HEK293 (cell line): ENCODE measurements at regions not wholly inside any gene's neighbourhood (a gene's known extent, or its start where the extent isn't known, plus 50 kb on each side); places are given as distances from the start of the nearest gene placed in this dataset.

Experiments used
- CTCF ChIA-PET: fragments of 350-600 bp; formaldehyde crosslinking; extraction: SDS; loops from one replicate; lab custom pipeline; 2021; ENCODE audit warnings: antibody characterized with exemption; lab: Yijun Ruan, JAX
- POLR2A ChIA-PET: fragments of 300-600 bp; formaldehyde crosslinking; extraction: SDS; loops from one replicate; lab custom pipeline; 2020; ENCODE audit warnings: antibody characterized with exemption, inconsistent platforms; lab: Yijun Ruan, JAX
- H3K27ac ChIP-seq: fragments of 200-500 bp; sonication (Bioruptor generic); 2 replicates; pipeline ENCODE4 v1.5.1; 2014; ENCODE audit warnings: low read depth, low read length, control low read depth, inconsistent platforms; ENCODE audit errors: extremely low read depth
- H3K36me3 ChIP-seq, 2 experiments: fragments of 200-500 bp in 1 of 2; sonication (Bioruptor generic) in 1 of 2; 1 replicate in 1 of 2; 2 replicates in 1 of 2; pipeline ENCODE4 v1.5.1; 2014 to 2017; ENCODE audit warnings: inconsistent platforms in 2 of 2, low read length in 2 of 2; ENCODE audit not compliant: control insufficient read depth in 2 of 2, insufficient read depth in 1 of 2
- H3K4me1 ChIP-seq: fragments of 200-500 bp; sonication (Bioruptor generic); 2 replicates; pipeline ENCODE4 v1.5.1; 2014; ENCODE audit warnings: mild to moderate bottlenecking, low read length, inconsistent platforms; ENCODE audit not compliant: control insufficient read depth, insufficient read depth
- H3K4me3 ChIP-seq: 2 replicates; pipeline ENCODE4 v1.5.1; 2011; ENCODE audit warnings: low read depth, mild to moderate bottlenecking, control low read depth, low read length, moderate library complexity
- H3K9me3 ChIP-seq: fragments of 200-500 bp; sonication (Bioruptor generic); 2 replicates; pipeline ENCODE4 v1.5.1; 2014; ENCODE audit warnings: low read depth, low read length, inconsistent platforms; ENCODE audit not compliant: control insufficient read depth, insufficient read depth
- SALL2 ChIP-seq: fragments of 450-650 bp; formaldehyde crosslinking; IDR thresholded peaks from 2 replicates; pipeline ENCODE4 v1.5.0; 2017; ENCODE audit warnings: missing biosample characterization, mild to moderate bottlenecking, missing genetic modification characterization, borderline replicate concordance
- SETDB1 ChIP-seq: IDR thresholded peaks from one replicate; pipeline ENCODE4 v1.6.1; 2017; ENCODE audit warnings: mild to moderate bottlenecking, low read length, moderate library complexity, mixed read lengths; ENCODE audit not compliant: insufficient read length
- ZBTB20 ChIP-seq: fragments of 450-650 bp; formaldehyde crosslinking; IDR thresholded peaks from 2 replicates; pipeline ENCODE4 v1.5.1; 2016; ENCODE audit warnings: missing biosample characterization, missing genetic modification characterization
- ZNF10 ChIP-seq: fragments of 450-650 bp; formaldehyde crosslinking; IDR thresholded peaks from 2 replicates; pipeline ENCODE4 v1.5.1; 2017; ENCODE audit warnings: missing biosample characterization, missing genetic modification characterization
- ZNF155 ChIP-seq: fragments of 450-650 bp; formaldehyde crosslinking; IDR thresholded peaks from 2 replicates; pipeline ENCODE4 v1.5.1; 2016; ENCODE audit warnings: missing biosample characterization, missing genetic modification characterization
- ZNF19 ChIP-seq: fragments of 450-650 bp; formaldehyde crosslinking; IDR thresholded peaks from 2 replicates; pipeline ENCODE4; 2016; ENCODE audit warnings: missing biosample characterization, missing genetic modification characterization, low read depth
- ZNF202 ChIP-seq: fragments of 450-650 bp; formaldehyde crosslinking; IDR thresholded peaks from 2 replicates; pipeline ENCODE4 v1.5.1; 2016; ENCODE audit warnings: missing biosample characterization, missing genetic modification characterization, borderline replicate concordance
- ZNF248 ChIP-seq: fragments of 450-650 bp; formaldehyde crosslinking; IDR thresholded peaks from 2 replicates; pipeline ENCODE4 v1.5.1; 2017; ENCODE audit warnings: missing biosample characterization, missing genetic modification characterization
- ZNF324 ChIP-seq: fragments of 450-650 bp; formaldehyde crosslinking; IDR thresholded peaks from 2 replicates; pipeline ENCODE4 v1.5.1; 2016; ENCODE audit warnings: missing biosample characterization, missing genetic modification characterization
- ZNF391 ChIP-seq: fragments of 450-650 bp; formaldehyde crosslinking; IDR thresholded peaks from 2 replicates; pipeline ENCODE4 v1.5.1; 2016; ENCODE audit warnings: low read depth, missing biosample characterization, missing genetic modification characterization, borderline replicate concordance
- ZNF404 ChIP-seq: fragments of 450-650 bp; formaldehyde crosslinking; IDR thresholded peaks from 2 replicates; pipeline ENCODE4 v1.5.1; 2017; ENCODE audit warnings: missing biosample characterization, missing genetic modification characterization
- ZXDB ChIP-seq: fragments of 450-650 bp; formaldehyde crosslinking; IDR thresholded peaks from 2 replicates; pipeline ENCODE4 v1.5.1; 2016; ENCODE audit warnings: missing biosample characterization, missing genetic modification characterization
- TF ChIP-seq, protein P1 (sequence below): fragments of 450-650 bp; formaldehyde crosslinking; IDR thresholded peaks from 2 replicates; pipeline ENCODE4 v1.5.1; 2016; ENCODE audit warnings: missing biosample characterization, missing genetic modification characterization
- TF ChIP-seq, protein P2 (sequence below): fragments of 450-650 bp; formaldehyde crosslinking; IDR thresholded peaks from 2 replicates; pipeline ENCODE4 v1.5.1; 2016; ENCODE audit warnings: missing biosample characterization, missing genetic modification characterization
- TF ChIP-seq, protein P3 (sequence below): fragments of 450-650 bp; formaldehyde crosslinking; IDR thresholded peaks from 2 replicates; pipeline ENCODE4 v1.5.1; 2016; ENCODE audit warnings: missing biosample characterization, missing genetic modification characterization
- TF ChIP-seq, protein P4 (sequence below): fragments of 450-650 bp; formaldehyde crosslinking; IDR thresholded peaks from 2 replicates; pipeline ENCODE4 v1.5.1; 2016; ENCODE audit warnings: missing biosample characterization, missing genetic modification characterization
- TF ChIP-seq, protein P5 (sequence below): IDR thresholded peaks from 2 replicates; pipeline ENCODE4 v1.6.1; 2011; ENCODE audit warnings: mild to moderate bottlenecking, low read depth, low read length, borderline replicate concordance
- TF ChIP-seq, protein P6 (sequence below): fragments of 450-650 bp; formaldehyde crosslinking; IDR thresholded peaks from 2 replicates; pipeline ENCODE4 v1.5.1; 2017; ENCODE audit warnings: missing biosample characterization, missing genetic modification characterization
- TF ChIP-seq, protein P7 (sequence below): fragments of 450-650 bp; formaldehyde crosslinking; conservative IDR thresholded peaks from 2 replicates; pipeline ENCODE4 v1.5.1; 2016; ENCODE audit warnings: low read depth, missing biosample characterization, missing genetic modification characterization

DNA sequence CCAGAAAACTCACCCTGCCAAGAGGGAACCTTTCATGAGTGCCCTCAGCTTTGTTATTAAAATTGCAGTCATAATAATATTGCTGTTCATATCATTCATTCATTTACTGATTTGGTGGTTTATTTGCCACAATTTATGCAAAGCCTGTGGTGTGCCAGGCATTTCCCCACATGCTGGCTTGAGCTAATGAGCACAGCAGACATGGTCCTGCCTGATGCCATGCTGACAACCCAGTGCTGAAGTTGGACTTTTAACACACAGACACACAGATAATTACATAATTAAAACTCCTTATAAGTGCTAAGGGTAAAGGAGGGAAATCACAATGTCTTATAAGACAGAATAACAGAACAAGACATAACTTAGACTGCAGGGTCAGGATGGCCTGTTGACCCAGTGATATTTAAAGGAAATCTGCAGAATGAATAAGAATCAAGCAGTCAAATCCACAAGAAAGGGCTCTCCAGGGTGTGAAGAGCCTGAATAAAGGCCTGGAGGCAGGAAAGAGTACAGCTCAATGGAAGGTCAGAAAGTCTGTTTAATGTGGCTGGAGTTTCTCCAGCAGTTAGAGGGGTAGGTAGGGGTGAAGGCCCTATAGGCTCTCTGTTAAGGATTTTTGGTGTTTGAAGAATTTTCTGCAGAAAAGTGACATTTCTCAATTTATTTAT lies 196.9 kb upstream of the CDH11 start:
- POLR2A ChIA-PET, result no interaction called here
- H3K4me3 ChIP-seq, result no peak overlapping the region
- TF ChIP-seq, protein P1, sequence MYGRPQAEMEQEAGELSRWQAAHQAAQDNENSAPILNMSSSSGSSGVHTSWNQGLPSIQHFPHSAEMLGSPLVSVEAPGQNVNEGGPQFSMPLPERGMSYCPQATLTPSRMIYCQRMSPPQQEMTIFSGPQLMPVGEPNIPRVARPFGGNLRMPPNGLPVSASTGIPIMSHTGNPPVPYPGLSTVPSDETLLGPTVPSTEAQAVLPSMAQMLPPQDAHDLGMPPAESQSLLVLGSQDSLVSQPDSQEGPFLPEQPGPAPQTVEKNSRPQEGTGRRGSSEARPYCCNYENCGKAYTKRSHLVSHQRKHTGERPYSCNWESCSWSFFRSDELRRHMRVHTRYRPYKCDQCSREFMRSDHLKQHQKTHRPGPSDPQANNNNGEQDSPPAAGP, result no peak
- no peak for TF ChIP-seq ZNF19 (tag by site-specific recombination)
- no peak for TF ChIP-seq ZNF202
- no peak for TF ChIP-seq ZNF391 (tag by site-specific recombination)
- TF ChIP-seq, protein P2, sequence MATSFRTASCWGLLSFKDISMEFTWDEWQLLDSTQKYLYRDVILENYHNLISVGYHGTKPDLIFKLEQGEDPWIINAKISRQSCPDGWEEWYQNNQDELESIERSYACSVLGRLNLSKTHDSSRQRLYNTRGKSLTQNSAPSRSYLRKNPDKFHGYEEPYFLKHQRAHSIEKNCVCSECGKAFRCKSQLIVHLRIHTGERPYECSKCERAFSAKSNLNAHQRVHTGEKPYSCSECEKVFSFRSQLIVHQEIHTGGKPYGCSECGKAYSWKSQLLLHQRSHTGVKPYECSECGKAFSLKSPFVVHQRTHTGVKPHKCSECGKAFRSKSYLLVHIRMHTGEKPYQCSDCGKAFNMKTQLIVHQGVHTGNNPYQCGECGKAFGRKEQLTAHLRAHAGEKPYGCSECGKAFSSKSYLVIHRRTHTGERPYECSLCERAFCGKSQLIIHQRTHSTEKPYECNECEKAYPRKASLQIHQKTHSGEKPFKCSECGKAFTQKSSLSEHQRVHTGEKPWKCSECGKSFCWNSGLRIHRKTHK (tag by site-specific recombination), result no peak
- TF ChIP-seq, protein P3, sequence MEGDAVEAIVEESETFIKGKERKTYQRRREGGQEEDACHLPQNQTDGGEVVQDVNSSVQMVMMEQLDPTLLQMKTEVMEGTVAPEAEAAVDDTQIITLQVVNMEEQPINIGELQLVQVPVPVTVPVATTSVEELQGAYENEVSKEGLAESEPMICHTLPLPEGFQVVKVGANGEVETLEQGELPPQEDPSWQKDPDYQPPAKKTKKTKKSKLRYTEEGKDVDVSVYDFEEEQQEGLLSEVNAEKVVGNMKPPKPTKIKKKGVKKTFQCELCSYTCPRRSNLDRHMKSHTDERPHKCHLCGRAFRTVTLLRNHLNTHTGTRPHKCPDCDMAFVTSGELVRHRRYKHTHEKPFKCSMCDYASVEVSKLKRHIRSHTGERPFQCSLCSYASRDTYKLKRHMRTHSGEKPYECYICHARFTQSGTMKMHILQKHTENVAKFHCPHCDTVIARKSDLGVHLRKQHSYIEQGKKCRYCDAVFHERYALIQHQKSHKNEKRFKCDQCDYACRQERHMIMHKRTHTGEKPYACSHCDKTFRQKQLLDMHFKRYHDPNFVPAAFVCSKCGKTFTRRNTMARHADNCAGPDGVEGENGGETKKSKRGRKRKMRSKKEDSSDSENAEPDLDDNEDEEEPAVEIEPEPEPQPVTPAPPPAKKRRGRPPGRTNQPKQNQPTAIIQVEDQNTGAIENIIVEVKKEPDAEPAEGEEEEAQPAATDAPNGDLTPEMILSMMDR (tag by site-specific recombination), result no peak
- TF ChIP-seq, protein P4, sequence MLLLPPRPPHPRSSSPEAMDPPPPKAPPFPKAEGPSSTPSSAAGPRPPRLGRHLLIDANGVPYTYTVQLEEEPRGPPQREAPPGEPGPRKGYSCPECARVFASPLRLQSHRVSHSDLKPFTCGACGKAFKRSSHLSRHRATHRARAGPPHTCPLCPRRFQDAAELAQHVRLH, result no peak
- TF ChIP-seq SETDB1, result no peak
- TF ChIP-seq, protein P5, sequence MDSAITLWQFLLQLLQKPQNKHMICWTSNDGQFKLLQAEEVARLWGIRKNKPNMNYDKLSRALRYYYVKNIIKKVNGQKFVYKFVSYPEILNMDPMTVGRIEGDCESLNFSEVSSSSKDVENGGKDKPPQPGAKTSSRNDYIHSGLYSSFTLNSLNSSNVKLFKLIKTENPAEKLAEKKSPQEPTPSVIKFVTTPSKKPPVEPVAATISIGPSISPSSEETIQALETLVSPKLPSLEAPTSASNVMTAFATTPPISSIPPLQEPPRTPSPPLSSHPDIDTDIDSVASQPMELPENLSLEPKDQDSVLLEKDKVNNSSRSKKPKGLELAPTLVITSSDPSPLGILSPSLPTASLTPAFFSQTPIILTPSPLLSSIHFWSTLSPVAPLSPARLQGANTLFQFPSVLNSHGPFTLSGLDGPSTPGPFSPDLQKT, result no peak
- no peak for TF ChIP-seq SALL2 (tag by site-specific recombination)
- no peak for TF ChIP-seq ZNF324 (tag by site-specific recombination)
- TF ChIP-seq, protein P6, sequence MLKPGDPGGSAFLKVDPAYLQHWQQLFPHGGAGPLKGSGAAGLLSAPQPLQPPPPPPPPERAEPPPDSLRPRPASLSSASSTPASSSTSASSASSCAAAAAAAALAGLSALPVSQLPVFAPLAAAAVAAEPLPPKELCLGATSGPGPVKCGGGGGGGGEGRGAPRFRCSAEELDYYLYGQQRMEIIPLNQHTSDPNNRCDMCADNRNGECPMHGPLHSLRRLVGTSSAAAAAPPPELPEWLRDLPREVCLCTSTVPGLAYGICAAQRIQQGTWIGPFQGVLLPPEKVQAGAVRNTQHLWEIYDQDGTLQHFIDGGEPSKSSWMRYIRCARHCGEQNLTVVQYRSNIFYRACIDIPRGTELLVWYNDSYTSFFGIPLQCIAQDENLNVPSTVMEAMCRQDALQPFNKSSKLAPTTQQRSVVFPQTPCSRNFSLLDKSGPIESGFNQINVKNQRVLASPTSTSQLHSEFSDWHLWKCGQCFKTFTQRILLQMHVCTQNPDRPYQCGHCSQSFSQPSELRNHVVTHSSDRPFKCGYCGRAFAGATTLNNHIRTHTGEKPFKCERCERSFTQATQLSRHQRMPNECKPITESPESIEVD (tag by site-specific recombination), result no peak
- no peak for TF ChIP-seq ZXDB
- no peak for TF ChIP-seq ZNF155 (tag by site-specific recombination)
- TF ChIP-seq ZBTB20, result no peak
- no peak for TF ChIP-seq ZNF10 (tag by site-specific recombination)
- TF ChIP-seq, protein P7, sequence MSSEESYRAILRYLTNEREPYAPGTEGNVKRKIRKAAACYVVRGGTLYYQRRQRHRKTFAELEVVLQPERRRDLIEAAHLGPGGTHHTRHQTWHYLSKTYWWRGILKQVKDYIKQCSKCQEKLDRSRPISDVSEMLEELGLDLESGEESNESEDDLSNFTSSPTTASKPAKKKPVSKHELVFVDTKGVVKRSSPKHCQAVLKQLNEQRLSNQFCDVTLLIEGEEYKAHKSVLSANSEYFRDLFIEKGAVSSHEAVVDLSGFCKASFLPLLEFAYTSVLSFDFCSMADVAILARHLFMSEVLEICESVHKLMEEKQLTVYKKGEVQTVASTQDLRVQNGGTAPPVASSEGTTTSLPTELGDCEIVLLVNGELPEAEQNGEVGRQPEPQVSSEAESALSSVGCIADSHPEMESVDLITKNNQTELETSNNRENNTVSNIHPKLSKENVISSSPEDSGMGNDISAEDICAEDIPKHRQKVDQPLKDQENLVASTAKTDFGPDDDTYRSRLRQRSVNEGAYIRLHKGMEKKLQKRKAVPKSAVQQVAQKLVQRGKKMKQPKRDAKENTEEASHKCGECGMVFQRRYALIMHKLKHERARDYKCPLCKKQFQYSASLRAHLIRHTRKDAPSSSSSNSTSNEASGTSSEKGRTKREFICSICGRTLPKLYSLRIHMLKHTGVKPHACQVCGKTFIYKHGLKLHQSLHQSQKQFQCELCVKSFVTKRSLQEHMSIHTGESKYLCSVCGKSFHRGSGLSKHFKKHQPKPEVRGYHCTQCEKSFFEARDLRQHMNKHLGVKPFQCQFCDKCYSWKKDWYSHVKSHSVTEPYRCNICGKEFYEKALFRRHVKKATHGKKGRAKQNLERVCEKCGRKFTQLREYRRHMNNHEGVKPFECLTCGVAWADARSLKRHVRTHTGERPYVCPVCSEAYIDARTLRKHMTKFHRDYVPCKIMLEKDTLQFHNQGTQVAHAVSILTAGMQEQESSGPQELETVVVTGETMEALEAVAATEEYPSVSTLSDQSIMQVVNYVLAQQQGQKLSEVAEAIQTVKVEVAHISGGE (tag by site-specific recombination), result no peak
- TF ChIP-seq ZNF248 (tag by site-specific recombination), result no peak
- no peak for TF ChIP-seq ZNF404 (tag by site-specific recombination)
- TF ChIP-seq, all 188 proteins: peak for 0
- H3K4me1 ChIP-seq, result no peaks in the 10 kb centered on the region
- H3K36me3 ChIP-seq, result no peaks in the 10 kb centered on the region
- CTCF ChIA-PET, result no interaction called here
- H3K9me3 ChIP-seq, result no peaks in the 10 kb centered on the region
- H3K27ac ChIP-seq, result no peak overlapping the region
